ENCODE measurements at regions not wholly inside any gene's neighbourhood (a gene's known extent, or its start where the extent isn't known, plus 50 kb on each side); places are given as distances from the start of the nearest gene placed in this dataset.

DNA sequence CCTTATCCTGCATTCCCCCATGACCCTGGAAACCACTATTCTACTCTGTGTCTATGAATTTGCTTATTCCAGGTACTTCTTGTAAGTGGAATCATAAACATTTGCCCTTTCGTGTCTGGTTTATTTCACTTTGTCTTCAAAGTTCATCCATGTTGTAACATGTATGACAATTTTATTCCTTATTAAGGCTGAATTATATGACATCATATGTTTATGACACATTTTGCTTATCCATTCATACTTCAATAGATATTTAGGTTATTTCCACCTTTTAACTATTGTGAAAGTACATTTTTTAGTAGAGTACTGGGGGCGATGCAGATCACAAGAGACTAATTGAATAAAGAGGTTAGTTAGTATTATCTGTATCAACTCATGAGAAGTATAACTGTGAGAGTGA, 591.6 kb downstream of the UTRN start:
- TF ChIP-seq, protein P1, sequence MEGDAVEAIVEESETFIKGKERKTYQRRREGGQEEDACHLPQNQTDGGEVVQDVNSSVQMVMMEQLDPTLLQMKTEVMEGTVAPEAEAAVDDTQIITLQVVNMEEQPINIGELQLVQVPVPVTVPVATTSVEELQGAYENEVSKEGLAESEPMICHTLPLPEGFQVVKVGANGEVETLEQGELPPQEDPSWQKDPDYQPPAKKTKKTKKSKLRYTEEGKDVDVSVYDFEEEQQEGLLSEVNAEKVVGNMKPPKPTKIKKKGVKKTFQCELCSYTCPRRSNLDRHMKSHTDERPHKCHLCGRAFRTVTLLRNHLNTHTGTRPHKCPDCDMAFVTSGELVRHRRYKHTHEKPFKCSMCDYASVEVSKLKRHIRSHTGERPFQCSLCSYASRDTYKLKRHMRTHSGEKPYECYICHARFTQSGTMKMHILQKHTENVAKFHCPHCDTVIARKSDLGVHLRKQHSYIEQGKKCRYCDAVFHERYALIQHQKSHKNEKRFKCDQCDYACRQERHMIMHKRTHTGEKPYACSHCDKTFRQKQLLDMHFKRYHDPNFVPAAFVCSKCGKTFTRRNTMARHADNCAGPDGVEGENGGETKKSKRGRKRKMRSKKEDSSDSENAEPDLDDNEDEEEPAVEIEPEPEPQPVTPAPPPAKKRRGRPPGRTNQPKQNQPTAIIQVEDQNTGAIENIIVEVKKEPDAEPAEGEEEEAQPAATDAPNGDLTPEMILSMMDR (IDR thresholded peaks at IDR 0.05), result no peak
- TF ChIP-seq POLR2A (IDR thresholded peaks at IDR 0.05), result no peak

All from Peyer's patch (tissue), 4 donors.